HG03097 (cell line): ENCODE measurements at regions not wholly inside any gene's neighbourhood (a gene's known extent, or its start where the extent isn't known, plus 50 kb on each side); places are given as distances from the start of the nearest gene placed in this dataset.
"Not testable (repeated sequence)": the region's sequence is repeated elsewhere in the genome, so short reads cannot be mapped to it uniquely, and the experiment has no call there.

Experiments used
- ATAC-seq: cut with Tn5 transposase; IDR thresholded peaks from one replicate; pipeline ENCODE4 v1.9.1; 2021; ENCODE audit not compliant: unreplicated experiment, low FRiP score

DNA sequence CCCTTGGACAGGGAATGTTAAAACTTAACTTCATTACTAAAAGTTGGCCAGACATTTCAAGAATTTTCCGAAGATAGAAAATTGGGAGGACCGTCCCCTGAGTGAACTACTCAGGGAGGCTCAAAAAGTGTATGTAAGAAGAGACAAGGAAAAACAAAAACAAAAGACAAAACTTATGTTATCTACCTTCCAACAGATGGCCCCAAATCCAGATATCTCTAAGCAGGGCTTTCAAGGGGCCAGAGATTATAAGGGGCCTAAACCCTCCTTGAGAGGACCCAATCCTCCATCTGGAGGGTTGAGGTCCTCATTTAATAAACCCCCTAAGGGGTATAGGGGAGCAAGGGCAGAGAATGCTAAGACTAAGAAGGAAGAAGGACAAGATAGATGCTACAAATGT lies 203.6 kb downstream of the SH2D4B start:
- no peak for ATAC-seq

- ATAC-seq: no peak
These were observed 212.6 kb downstream of the SH2D4B start for GRCh38 chr10:80750268-80750667.

- ATAC-seq: no peak
These were observed 214.2 kb downstream of the SH2D4B start for GRCh38 chr10:80751940-80752339.

- ATAC-seq: no peak
These were observed 215.9 kb downstream of the SH2D4B start for GRCh38 chr10:80753612-80754011.

DNA sequence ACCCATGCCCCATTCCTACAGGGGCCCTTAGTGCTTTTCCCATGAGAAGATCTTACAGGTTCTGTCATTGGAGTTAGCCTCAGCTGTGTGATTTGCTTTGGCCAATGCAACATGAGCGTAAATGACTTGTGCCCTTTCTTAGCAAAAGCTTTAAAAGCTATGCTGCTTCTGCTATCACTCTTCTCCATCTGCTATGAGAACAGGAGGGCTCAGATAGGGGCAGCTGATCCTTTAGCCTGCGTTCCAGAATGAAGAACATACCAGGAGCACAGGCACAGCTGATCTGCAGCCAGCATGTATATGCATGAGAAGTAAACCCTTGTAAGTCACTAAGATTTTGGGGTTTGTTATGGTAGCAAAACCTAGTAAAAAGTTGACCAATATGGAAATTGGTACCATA lies 218.2 kb downstream of the SH2D4B start:
- no peak for ATAC-seq

DNA sequence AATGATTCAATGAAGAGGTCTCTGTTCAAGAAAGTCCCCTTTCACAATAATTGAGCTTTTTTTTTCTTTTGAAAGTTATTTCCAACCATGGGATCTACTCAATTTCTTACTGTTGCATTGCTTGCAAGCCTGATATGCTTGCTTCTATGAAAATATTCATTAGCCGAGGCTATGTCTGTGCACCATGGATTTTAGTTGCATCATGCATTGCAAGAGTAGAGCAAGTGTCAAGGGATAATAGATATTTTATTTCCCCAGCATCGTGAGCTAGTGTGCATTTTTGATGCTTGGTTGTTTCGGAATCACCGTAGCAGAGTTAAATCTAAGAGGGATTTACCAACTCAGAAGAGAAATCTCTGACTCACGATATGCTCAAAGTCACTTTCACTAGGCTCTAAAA lies 222.0 kb downstream of the SH2D4B start:
- ATAC-seq: no peak

GRCh38 chr10:80760914-80761371 lies 223.2 kb downstream of the SH2D4B start:
- ATAC-seq: no peak

GRCh38 chr10:80767963-80768362 lies 230.3 kb downstream of the SH2D4B start:
- ATAC-seq: no peak

GRCh38 chr10:80769700-80770160 lies 232.0 kb downstream of the SH2D4B start:
- ATAC-seq: no peak

DNA sequence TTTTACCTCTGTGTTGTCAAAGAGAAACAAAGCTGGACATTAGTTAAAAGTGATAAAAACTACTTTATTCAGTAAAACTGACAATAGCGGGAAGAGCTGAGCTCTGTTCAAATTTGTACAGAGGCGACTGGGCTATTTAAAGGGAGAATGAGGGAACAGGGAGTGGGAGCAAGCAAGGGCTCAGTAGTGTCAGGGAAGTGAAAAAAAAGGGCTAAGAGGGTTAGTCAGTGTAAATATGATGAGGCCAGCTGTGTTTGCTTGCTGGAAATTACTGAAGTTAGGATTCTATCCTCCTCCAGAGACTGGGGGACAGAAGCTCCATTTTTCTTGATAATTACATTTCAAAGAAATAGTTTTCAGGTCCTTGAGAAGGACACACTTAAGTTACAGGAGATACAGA lies 232.5 kb downstream of the SH2D4B start:
- no peak for ATAC-seq

- ATAC-seq: no peak
These were observed 233.6 kb downstream of the SH2D4B start for GRCh38 chr10:80771285-80771684.

- ATAC-seq: no peak
These were observed 234.3 kb downstream of the SH2D4B start for GRCh38 chr10:80771902-80772555.

GRCh38 chr10:80772596-80772995 lies 234.9 kb downstream of the SH2D4B start:
- ATAC-seq: no peak

- no peak for ATAC-seq
These were observed 247.0 kb downstream of the SH2D4B start for GRCh38 chr10:80784695-80785094.

GRCh38 chr10:80786322-80786721 lies 248.6 kb downstream of the SH2D4B start:
- ATAC-seq: no peak

DNA sequence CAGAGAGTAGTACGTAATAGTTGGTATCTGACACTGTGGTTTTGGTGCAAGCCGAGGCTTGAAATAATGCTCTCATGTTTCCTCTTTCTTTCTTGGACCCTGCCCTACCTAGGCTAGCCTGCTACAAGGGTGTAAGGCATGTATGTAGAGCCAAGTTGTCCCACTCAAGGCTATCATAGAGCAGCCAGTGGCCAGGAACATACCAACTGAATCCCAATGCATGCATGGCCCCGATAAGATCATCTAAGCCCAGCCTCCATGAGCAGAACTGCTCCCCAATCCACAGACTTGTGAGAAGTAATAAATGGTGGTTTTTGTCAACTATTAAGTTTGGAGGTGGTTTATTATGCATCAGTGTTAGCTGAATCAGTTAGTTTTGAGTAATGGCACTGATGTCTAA lies 250.2 kb downstream of the SH2D4B start:
- ATAC-seq: no peak

DNA sequence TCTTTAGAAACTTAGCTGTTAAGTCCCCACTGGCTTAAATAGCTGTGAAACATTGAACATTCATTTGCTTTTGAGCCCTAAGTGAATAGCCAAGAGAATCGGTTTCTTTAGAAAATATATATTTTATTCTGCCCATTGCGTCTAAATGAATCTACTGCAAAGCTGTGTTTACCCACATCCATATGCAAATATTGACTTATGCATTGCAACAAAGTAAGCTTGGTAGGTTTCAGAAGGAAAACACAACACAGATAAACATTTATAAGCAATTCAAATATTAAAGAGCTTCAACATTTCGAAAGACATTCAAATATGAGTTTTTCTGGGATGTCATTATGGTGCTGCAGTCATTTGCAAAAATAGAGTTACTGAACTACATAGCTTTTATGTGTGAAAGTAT lies 257.3 kb downstream of the SH2D4B start:
- ATAC-seq: no peak

DNA sequence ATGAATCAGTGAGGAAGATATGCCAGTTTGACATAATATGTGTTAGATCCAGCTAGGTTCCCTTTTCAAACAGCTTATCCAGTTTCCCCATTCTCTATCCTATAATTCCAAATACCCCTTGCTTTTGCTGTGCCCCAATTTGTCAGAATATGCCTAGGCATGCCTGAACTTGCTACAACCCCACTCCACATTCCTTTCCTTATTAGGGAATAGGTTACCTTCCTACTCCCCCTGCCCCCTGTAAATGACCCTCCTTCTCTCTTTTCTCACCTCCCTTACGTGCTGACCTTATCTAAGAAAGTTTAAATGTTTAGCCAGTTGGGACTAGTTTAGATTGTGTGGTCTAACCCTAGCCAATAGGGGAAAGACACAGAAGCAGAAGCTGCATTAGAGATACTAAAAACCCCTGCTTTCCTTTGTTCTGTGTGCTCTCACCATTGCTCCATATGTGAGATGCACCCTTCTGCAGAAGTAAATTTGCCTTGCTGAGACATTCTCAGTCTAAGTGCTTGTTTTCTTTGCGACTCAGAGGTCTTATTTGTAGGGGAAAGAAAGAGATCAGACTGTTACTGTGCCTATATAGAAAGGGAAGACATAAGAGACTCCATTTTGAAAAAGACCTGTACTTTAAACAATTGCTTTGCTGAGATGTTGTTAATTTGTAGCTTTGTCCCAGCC lies 267.8 kb downstream of the SH2D4B start:
- ATAC-seq: no peak

DNA sequence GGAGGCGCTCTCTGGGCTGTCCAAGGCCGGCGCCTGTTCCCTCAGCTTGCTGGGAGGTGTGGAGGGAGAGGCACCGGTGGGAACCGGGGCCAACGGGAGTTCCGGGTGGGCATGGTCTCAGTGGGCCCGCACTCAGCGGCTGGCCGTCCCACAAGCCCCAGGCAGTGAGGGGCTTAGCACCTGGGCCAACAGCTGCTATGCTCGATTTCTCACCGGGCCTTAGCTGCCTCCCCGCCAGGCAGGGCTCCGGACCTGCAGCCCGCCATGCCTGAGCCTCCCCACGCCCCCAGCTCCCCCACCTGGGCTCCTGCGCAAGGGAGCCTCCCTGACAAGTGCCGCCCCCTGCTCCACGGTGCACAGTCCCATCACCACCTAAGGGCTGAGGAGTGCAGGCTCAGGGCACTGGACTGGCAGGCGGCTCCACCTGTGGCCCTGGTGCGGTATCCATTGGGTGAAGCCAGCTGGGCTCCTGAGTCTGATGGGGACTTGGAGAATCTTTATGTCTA lies 276.5 kb downstream of the SH2D4B start:
- ATAC-seq: no peak

GRCh38 chr10:80829151-80829550 lies 291.4 kb downstream of the SH2D4B start:
- ATAC-seq: no peak

DNA sequence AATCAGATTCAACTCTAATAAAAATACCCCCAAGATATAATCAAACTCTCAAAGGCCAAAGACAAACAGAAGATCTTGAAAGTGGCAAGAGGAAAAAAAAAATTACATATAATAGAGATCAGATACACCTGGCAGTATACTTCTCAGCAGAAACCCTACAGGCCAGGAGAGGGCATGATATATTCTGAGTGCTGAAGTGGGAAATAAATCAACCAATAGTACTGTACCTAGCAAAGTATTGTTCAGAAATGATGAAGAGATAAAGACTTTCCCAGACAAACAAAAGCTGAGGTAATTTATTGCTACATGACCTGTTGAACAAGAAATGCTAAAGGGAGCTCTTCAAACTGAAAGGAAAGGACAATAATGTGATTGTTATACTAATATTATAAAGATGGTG lies 291.9 kb downstream of the SH2D4B start:
- ATAC-seq: no peak

GRCh38 chr10:80832693-80833092 lies 295.0 kb downstream of the SH2D4B start:
- not testable (repeated sequence) for ATAC-seq
